NOMO-1 treated with DMSO at 0.1 percent for 48 hours (cell line): ENCODE measurements at regions not wholly inside any gene's neighbourhood (a gene's known extent, or its start where the extent isn't known, plus 50 kb on each side); places are given as distances from the start of the nearest gene placed in this dataset.
"Not testable (repeated sequence)": the region's sequence is repeated elsewhere in the genome, so short reads cannot be mapped to it uniquely, and the experiment has no call there.

Experiments
- DNase-seq: peaks from one replicate; lab custom pipeline; 2025; ENCODE audit not compliant: unreplicated experiment; lab: John Stamatoyannopoulos, UW

GRCh38 chr13:67402546-67402945 lies 172.4 kb upstream of the PCDH9 start:
- no peak for DNase-seq

GRCh38 chr13:67395577-67395976 lies 165.4 kb upstream of the PCDH9 start:
- DNase-seq, result no peak

- no peak for DNase-seq
Measured at GRCh38 chr13:67392014-67392413, 161.9 kb upstream of the PCDH9 start.

DNA sequence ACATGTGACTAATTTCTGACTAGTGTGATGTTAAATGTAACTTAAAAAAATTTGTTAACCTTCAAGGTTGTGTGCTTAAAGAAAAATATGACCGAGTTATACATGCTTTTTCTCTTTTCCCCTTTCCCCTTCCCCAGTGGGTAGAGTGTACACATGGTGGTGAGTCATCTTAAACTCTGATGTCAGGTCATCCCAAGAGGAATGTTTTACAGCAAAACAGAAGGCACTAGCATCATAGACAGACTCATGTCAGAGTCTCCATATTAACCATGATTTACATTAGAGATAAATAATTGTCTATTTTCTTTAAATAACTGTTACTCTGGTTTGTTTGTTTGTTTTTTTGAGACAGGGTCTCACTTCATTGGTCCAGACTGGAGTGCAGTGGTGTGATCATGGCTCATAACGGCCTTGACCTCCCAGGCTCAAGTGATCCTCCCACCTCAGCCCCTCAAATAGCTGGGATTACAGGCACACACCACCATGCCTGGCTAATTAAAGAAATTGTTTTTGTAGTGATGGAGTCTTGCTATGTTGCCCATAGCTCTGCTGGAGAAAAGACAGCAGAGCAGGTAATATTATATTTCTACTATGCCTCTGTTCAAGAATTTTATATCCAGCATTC lies 160.4 kb upstream of the PCDH9 start:
- no peak for DNase-seq

GRCh38 chr13:67389171-67389570 lies 159.0 kb upstream of the PCDH9 start:
- DNase-seq, result no peak

GRCh38 chr13:67383109-67383757 lies 153.1 kb upstream of the PCDH9 start:
- not testable (repeated sequence) for DNase-seq

DNA sequence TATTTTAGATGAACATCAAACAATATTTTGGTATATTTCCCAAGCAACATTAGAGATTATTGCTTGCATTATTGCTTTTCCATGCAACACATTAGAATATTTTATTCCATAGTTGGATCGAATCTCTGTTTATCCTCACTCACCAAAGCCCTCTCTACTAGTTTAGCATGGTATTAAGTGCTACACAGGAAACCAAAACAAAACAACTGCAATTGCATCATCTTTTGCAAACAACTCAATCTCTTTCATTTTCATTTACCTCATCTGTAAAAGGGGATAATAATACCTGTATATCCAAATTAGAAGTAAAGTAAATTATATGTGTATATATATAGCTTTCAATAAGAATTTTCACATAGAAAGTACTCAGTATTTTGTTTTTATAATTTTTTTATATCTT lies 147.8 kb upstream of the PCDH9 start:
- DNase-seq, result no peak

DNA sequence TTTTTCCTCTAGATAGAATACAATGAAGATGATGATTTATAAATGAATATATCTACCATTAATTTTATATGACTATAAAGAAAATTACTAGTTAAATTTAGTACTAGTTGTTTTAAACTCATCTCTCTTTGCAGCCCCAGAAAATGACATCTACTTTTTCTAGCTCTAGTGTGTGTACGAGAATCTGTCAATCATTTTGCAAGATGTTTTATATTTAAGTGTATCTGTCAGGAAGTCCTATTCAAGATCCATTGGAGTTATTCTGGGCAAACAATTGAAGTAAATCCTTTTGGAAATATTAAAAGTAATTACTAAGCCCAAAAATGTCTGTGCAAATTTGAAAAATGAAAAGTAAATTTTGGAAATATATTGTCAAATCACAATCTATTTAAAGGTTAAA lies 144.3 kb upstream of the PCDH9 start:
- no peak for DNase-seq

DNA sequence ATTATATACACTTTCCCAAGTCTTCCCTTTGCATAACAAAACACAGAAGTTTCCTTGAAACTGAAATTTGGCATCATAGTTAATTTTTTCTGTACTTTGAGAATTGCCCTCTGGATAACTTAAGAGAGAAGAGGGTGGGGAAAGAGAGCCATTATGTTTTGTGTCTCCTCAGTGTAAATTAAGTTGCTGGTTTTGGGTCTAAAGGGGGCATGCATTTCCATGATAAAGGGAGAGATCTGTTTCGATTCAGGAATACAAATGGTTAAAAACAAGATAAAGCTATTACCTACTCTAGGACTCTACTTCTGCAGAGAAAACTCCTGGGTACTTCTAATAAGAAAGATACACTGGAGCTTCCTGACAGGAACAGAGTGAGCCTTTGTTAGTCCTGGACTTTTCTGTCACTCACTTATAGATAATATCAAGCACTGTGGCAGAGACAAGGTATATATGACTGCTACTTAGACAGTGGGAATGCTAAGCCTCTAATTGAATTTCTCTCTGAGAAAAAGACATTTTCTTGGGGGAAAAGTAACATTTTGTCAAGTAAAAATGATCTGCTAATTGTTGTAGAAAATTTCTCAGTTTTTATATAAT lies 142.8 kb upstream of the PCDH9 start:
- DNase-seq, result no peak

- DNase-seq, result no peak
Measured at GRCh38 chr13:67369895-67370660, 139.9 kb upstream of the PCDH9 start.

GRCh38 chr13:67367399-67367798 lies 137.3 kb upstream of the PCDH9 start:
- no peak for DNase-seq

DNA sequence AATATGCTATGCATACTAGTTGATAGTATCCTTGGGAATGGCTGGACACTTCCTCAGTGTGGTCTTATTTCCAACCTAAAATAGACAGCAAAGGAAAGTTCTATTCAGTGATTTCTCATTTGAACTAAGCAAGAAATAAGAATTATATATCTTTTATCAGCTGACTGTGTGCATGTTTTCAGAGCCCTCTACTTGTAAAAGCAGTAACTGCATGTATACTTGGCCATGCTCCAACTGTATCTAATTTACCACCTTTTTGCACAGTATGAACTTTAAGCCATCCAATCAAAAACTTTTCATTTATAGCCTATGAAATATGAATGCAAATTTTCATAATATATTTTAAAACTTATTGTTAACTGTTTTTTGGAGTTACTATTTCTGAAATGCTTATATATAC lies 136.4 kb upstream of the PCDH9 start:
- DNase-seq, result no peak

DNA sequence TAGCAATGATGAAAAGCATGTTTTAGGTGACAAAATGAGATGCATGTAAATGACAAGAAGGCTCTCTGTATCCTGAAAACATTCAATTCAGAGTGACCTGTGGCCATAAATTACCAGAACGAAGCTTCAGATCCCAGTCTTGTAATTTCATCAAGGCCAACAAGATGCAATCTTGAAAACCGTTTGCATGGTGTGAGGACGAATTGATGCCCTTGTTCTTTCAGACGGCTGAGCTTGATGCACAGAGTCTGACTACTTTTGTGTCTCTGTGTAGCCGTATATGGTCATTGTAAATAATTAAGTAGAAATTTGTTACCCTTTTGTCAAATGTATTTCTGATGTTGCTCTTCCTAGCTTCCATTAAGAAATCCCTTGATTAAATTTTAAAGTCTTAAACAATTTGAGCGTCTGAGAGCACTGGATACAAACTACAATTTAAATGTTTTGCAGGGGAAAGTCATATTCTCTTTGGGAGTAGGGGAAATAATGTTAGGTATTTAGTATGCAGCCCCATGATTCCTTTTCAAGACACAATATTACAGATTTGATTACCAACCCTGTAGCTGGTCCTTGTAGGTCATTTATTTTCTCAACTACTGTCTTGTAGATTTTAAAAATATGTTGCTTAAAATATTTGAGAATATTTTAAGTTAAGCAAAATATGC lies 125.8 kb upstream of the PCDH9 start:
- DNase-seq, result no peak

- DNase-seq, result no peak
Measured at GRCh38 chr13:67353941-67354340, 123.8 kb upstream of the PCDH9 start.

GRCh38 chr13:67353031-67353430 lies 122.9 kb upstream of the PCDH9 start:
- no peak for DNase-seq

DNA sequence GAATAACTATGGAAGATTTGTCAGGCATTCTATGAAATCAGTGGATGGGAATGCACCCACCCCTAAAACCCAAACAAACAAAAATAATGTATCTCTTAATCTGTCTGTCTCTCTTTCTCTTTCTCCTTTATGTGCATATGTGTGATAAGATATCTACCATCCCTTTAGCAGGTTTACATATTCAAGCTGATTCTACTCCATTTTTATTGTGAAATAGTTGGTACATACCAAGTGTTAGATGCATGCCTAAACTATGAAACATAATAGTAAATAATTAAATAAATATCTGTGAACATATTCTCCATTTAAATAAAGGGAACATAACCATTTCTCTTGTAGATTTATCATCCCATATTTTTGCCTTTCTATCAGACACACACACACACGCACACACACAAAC lies 121.8 kb upstream of the PCDH9 start:
- DNase-seq, result no peak

DNA sequence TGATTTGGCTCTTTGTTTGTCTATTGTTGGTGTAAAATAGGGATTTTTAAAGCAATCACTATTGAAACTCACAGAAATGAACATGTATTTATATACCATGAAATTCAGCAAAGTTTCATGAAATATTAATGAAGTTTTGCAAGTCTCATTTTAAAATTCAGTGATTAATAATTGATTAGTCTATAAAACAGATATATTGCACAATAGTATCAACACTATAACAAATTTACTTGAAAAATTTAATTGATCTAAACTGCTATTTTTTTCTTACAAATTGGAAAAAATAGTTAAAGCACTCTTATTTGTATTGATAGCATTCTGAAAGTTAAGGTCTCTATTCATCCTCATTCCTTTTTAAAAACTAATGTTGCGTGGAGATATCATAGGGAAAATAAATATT lies 121.0 kb upstream of the PCDH9 start:
- DNase-seq, result no peak

- no peak for DNase-seq
Measured at GRCh38 chr13:67343777-67344176, 113.6 kb upstream of the PCDH9 start.

DNA sequence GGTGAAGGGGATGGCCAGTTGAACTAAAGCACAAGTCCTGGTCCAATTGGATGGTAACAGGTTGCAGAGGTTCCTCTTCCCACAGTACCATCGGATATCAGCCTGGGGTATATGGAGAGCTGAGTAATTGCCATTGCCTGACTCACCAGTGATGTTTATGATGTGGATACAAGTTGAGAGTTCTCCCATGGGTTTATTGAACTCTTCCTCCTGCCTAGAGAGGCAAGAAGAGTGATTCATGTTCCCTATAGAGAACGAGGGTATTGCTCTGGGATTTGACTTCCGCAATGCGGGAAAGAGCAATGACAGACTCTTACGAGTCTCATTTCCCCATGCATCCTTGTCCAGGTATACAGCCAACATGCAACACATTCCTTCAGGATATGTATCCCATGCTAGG lies 111.3 kb upstream of the PCDH9 start:
- DNase-seq, result no peak

DNA sequence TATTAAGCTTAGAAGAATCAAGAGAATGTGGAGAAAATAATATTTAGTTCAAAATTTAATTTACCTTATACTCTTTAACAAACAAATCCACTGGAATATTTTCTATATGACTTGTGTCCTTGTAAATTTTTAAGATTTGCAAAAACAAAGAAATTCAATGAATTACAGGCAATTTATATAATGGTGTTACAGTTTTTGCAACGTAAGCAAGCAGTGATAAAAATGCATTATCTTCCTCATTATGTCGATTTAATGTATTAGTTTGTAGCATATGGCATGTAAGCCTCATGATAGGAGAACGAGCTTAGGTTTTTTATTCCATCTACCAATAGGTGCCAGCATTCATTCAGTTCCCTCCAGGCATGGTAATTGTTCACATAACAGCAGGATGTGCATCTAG lies 100.0 kb upstream of the PCDH9 start:
- DNase-seq, result no peak

GRCh38 chr13:67328895-67329294 lies 98.8 kb upstream of the PCDH9 start:
- no peak for DNase-seq
